Neural cell (in vitro differentiated cells): ENCODE measurements at regions not wholly inside any gene's neighbourhood (a gene's known extent, or its start where the extent isn't known, plus 50 kb on each side); places are given as distances from the start of the nearest gene placed in this dataset.

ENCODE experiments used
- H2AFZ ChIP-seq: fragments of 200-600, 300-800 bp; sonication (generic), shearing (Covaris generic); 2 replicates; pipeline ENCODE4 v1.6.0; 2014; ENCODE audit warnings: low read depth, mild to moderate bottlenecking, antibody characterized with exemption, low read length, moderate library complexity
- H3F3A ChIP-seq: fragments of 200-600 bp; shearing (Covaris generic); 2 replicates; pipeline ENCODE4 v1.6.1; 2016; ENCODE audit warnings: mild to moderate bottlenecking, moderate library complexity, mixed read lengths, antibody characterized with exemption, low read length; ENCODE audit not compliant: insufficient read depth, poor library complexity, severe bottlenecking
- H3K27ac ChIP-seq: fragments of 200-600, 300-800 bp; sonication (generic), shearing (Covaris generic); 2 replicates; pipeline ENCODE4 v1.5.1; 2014; ENCODE audit warnings: mild to moderate bottlenecking, low read length, moderate library complexity
- H3K27me3 ChIP-seq: fragments of 300-800, 200-600 bp; sonication (generic), shearing (Covaris generic); 2 replicates; pipeline ENCODE4 v1.6.0; 2014; ENCODE audit warnings: mild to moderate bottlenecking, low read depth, low read length, moderate library complexity; ENCODE audit not compliant: insufficient read depth
- H3K36me3 ChIP-seq: fragments of 300-800, 200-600 bp; sonication (generic), shearing (Covaris generic); 2 replicates; pipeline ENCODE4 v1.5.1; 2014; ENCODE audit warnings: mild to moderate bottlenecking, antibody characterized with exemption, low read length, moderate library complexity; ENCODE audit not compliant: insufficient read depth
- H3K4me2 ChIP-seq: fragments of 300-800, 200-600 bp; sonication (generic), shearing (Covaris generic); 2 replicates; pipeline ENCODE4 v1.6.0; 2014; ENCODE audit warnings: mild to moderate bottlenecking, low read length
- H3K4me3 ChIP-seq: fragments of 300-800, 200-600 bp; sonication (generic), shearing (Covaris generic); 2 replicates; pipeline ENCODE4 v1.5.1; 2014; ENCODE audit warnings: mild to moderate bottlenecking, low read length, moderate library complexity
- H3K79me2 ChIP-seq: fragments of 200-600 bp; shearing (Covaris generic); replicated peaks from 2 replicates; pipeline ENCODE4 v1.6.0; 2014; ENCODE audit warnings: mild to moderate bottlenecking, low read length, moderate library complexity; ENCODE audit not compliant: insufficient read depth
- H3K9ac ChIP-seq: fragments of 300-800, 200-600 bp; sonication (generic), shearing (Covaris generic); 2 replicates; pipeline ENCODE4 v1.6.1; 2016; ENCODE audit warnings: mild to moderate bottlenecking, low read length, mixed read lengths
- H3K9me2 ChIP-seq: fragments of 200-600 bp; shearing (Covaris generic); 2 replicates; pipeline ENCODE4 v1.6.1; 2016; ENCODE audit warnings: mild to moderate bottlenecking, low read length, mixed read lengths; ENCODE audit not compliant: insufficient read depth
- H3K9me3 ChIP-seq: fragments of 200-600, 300-800 bp; sonication (generic), shearing (Covaris generic); 2 replicates; pipeline ENCODE4 v1.6.1; 2016; ENCODE audit warnings: mild to moderate bottlenecking, mixed run types, low read length, moderate library complexity, mixed read lengths
- H4K20me1 ChIP-seq: fragments of 200-600 bp; shearing (Covaris generic); 2 replicates; pipeline ENCODE4 v1.6.1; 2016; ENCODE audit warnings: mild to moderate bottlenecking, mixed run types; ENCODE audit not compliant: insufficient read depth
- CTCF ChIP-seq: fragments of 450-650 bp; IDR thresholded peaks from 2 replicates; pipeline ENCODE4 v1.5.1; 2014; ENCODE audit warnings: antibody characterized with exemption, mild to moderate bottlenecking, moderate library complexity; ENCODE audit not compliant: poor library complexity, severe bottlenecking
- MXI1 ChIP-seq: fragments of 450-650 bp; conservative IDR thresholded peaks from 2 replicates; pipeline ENCODE4 v1.6.1; 2014; ENCODE audit warnings: antibody characterized with exemption, mild to moderate bottlenecking; ENCODE audit not compliant: poor library complexity, severe bottlenecking
- POLR2AphosphoS5 ChIP-seq: IDR thresholded peaks from 2 replicates; pipeline ENCODE4 v1.6.1; 2012
- RAD21 ChIP-seq: fragments of 450-650 bp; conservative IDR thresholded peaks from 2 replicates; pipeline ENCODE4 v1.6.1; 2014; ENCODE audit warnings: antibody characterized with exemption, mild to moderate bottlenecking, moderate library complexity
- REST ChIP-seq: IDR thresholded peaks from 2 replicates; pipeline ENCODE4 v1.6.1; 2012; ENCODE audit warnings: borderline replicate concordance

DNA sequence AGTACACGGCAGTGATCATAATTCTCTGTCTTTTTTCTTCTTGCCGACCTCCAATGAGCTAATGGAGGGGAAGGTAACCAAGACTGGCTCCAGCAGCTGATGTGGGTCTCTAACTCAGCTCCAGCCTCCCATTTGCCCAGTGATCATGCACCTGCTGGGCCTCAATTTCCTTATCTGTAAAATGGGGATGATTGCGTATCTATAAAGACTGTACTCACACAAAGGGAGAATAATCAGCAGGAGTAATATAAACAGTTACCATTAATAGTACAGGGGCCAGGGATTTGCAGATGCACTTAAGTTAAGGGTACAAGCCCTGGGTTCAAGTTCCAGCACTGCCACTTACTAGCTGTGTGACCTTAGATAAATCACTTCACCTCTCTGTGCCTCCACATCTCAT, 204.9 kb upstream of the LHX5 start:
- Histone ChIP-seq H4K20me1 (no peaks in the 10 kb centered on the region), H3K9me3 (no peaks in the 10 kb centered on the region), H3K79me2 (no peaks in the 10 kb centered on the region), H3F3A (no peaks in the 10 kb centered on the region), H3K27ac (no peak overlapping the region), H3K9me2 (no peaks in the 10 kb centered on the region), H3K9ac (no peak overlapping the region), H3K36me3 (no peaks in the 10 kb centered on the region), H2AFZ (no peak overlapping the region), H3K4me2 (no peak overlapping the region), H3K4me3 (no peak overlapping the region), H3K27me3 (no peaks in the 10 kb centered on the region)
- no peak for TF ChIP-seq REST
- TF ChIP-seq CTCF, result no peak
- no peak for TF ChIP-seq POLR2AphosphoS5
- no peak for TF ChIP-seq MXI1
- TF ChIP-seq RAD21, result no peak

DNA sequence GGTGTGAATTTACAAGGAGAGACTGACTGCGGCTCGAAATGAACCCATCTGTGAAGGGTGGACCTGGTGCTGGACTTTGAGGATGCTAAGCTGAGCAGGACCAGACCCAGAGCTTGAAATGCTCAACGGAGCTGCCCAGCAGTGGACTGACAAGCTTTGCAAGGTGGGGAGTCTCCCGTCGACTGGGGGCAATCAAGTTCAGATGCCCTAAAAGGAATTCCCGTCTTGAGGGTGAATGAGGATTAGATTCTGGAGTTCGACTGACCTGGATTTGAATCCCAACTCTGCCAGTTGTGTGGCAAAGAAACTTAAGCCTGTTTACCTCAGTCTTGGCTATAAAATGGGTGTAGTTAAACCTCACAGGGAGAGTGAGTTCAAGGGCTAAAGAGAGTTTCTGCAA, 204.4 kb upstream of the LHX5 start:
- H2AFZ ChIP-seq, result no peak overlapping the region
- no peaks in the 10 kb centered on the region for H3K36me3 ChIP-seq
- no peaks in the 10 kb centered on the region for H3K27me3 ChIP-seq
- no peaks in the 10 kb centered on the region for H3K79me2 ChIP-seq
- H3K9me2 ChIP-seq, result no peaks in the 10 kb centered on the region
- no peaks in the 10 kb centered on the region for H3F3A ChIP-seq
- no peak overlapping the region for H3K9ac ChIP-seq
- no peaks in the 10 kb centered on the region for H4K20me1 ChIP-seq
- no peak overlapping the region for H3K4me2 ChIP-seq
- H3K4me3 ChIP-seq, result no peak overlapping the region
- no peaks in the 10 kb centered on the region for H3K9me3 ChIP-seq
- TF ChIP-seq MXI1 (no peak), CTCF (no peak), REST (no peak)
- no peak overlapping the region for H3K27ac ChIP-seq
